H1 (cell line): ENCODE measurements at regions not wholly inside any gene's neighbourhood (a gene's known extent, or its start where the extent isn't known, plus 50 kb on each side); places are given as distances from the start of the nearest gene placed in this dataset.
A peak's percentile ranks its signal among the peaks of the same experiment; 100 is the strongest.

Source experiments
- CBX8 ChIP-seq: fragments of 300-800, 300-1000 bp; sonication (generic); IDR thresholded peaks from 2 replicates; pipeline ENCODE4 v1.7.1; 2016; ENCODE audit warnings: low read depth, low read length, borderline replicate concordance
- CEBPB ChIP-seq: IDR thresholded peaks from 2 replicates; pipeline ENCODE4 v1.6.1; 2012; ENCODE audit warnings: low read depth, low read length
- EGR1 ChIP-seq: IDR thresholded peaks from 2 replicates; pipeline ENCODE4 v1.6.1; 2011; ENCODE audit warnings: low read depth, low read length, borderline replicate concordance
- EP300 ChIP-seq, 2 experiments: IDR thresholded peaks; 1 replicate in 1 of 2; 2 replicates in 1 of 2; pipeline ENCODE4 v1.6.1; 2011 to 2012; ENCODE audit warnings: low read depth in 2 of 2, low read length in 2 of 2, mild to moderate bottlenecking in 2 of 2, borderline replicate concordance in 1 of 2, inconsistent platforms in 1 of 2, moderate library complexity in 1 of 2
- FOSL1 ChIP-seq: IDR thresholded peaks from 2 replicates; pipeline ENCODE4 v1.6.1; 2011; ENCODE audit warnings: mild to moderate bottlenecking, low read depth, low read length, moderate library complexity; ENCODE audit not compliant: insufficient read depth
- JUN ChIP-seq: IDR thresholded peaks from 2 replicates; pipeline ENCODE4 v1.6.1; 2011; ENCODE audit warnings: low read depth, mild to moderate bottlenecking, improper control_type of control experiment, low read length
- POLR2A ChIP-seq, 2 experiments: IDR thresholded peaks; 1 replicate in 1 of 2; 2 replicates in 1 of 2; pipeline ENCODE4 v1.6.1; 2011; ENCODE audit warnings: low read depth in 2 of 2, low read length in 2 of 2, mild to moderate bottlenecking in 2 of 2; ENCODE audit errors: control extremely low read depth in 1 of 2
- POLR2AphosphoS5 ChIP-seq: IDR thresholded peaks from 2 replicates; pipeline ENCODE4 v1.6.1; 2011; ENCODE audit warnings: low read depth, low read length
- RFX5 ChIP-seq: IDR thresholded peaks from 2 replicates; pipeline ENCODE4 v1.6.1; 2011; ENCODE audit warnings: low read depth, low read length, improper control_type of control experiment, borderline replicate concordance
- RNF2 ChIP-seq: fragments of 200-900, 300-1000 bp; sonication (generic); IDR thresholded peaks from 2 replicates; pipeline ENCODE4 v1.7.1; 2016; ENCODE audit warnings: borderline replicate concordance, low read depth, mild to moderate bottlenecking, antibody characterized with exemption, low read length; ENCODE audit not compliant: poor library complexity, severe bottlenecking; ENCODE audit errors: missing control alignments
- TF ChIP-seq, protein P1 (sequence below), 3 experiments: IDR thresholded peaks; 1 replicate in 2 of 3; 2 replicates in 1 of 3; pipeline versions ENCODE4 v1.5.1 to v1.6.1; 2011; ENCODE audit warnings: low read length in 3 of 3, mild to moderate bottlenecking in 3 of 3, inconsistent platforms in 2 of 3, low read depth in 1 of 3, moderate library complexity in 1 of 3; ENCODE audit not compliant: insufficient read depth in 1 of 3; ENCODE audit errors: control extremely low read depth in 1 of 3
- TF ChIP-seq, protein P2 (sequence below): IDR thresholded peaks from 2 replicates; pipeline ENCODE4 v1.6.1; 2011; ENCODE audit warnings: low read depth, mild to moderate bottlenecking, low read length; ENCODE audit not compliant: insufficient read depth
- TF ChIP-seq, protein P3 (sequence below): IDR thresholded peaks from 2 replicates; pipeline ENCODE4 v1.6.1; 2012; ENCODE audit warnings: inconsistent platforms

DNA sequence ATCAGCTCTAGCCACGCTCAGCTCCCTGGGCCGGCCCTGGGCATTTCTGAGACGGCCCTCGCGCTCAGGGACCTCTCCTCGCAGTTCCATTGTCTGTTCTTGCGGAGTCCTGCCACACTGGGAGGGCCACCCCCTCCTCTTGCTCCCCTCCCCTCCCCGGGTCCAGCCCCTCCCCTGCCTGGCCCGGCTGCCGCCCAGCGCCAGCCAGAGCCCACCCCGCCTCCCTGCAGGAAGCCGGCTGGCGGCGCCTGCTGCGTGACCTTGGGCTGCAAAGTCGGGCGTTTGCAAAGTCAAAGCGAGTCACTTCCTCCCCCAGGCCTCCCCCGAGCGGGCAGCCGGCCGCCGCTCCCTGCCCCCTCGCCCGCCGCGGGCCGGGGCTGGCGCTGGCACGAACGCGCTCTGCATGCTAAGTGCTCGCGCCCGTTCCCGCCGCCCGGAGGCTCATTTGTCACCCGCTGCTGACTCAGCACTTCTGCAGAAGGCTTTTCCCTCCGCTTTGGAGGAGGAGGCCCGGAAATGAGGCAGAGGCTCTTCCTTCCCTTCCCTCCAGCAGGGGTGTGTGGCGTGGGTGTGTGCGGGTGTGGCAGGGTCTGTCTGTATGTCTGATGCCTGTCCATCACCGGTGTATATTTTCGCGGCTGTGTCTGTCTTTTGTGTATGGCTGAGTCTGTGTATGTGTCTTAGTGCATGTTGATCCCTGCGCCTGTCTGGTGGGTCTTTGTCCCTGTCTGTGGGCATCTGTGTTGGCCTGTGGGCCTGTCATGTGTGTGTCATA lies 72.0 kb downstream of the IRF2BPL start:
- TF ChIP-seq POLR2A (IDR thresholded peaks at IDR 0.05; ENCODE audit: control extremely low read depth in 1 of 2, low read depth in 2 of 2, low read length in 2 of 2) (peak in 1 of 2 experiments; percentile 25; a peak in 2 of 3 replicates), CBX8 (no peak), JUN (no peak), EP300 (IDR thresholded peaks at IDR 0.05; ENCODE audit: borderline replicate concordance in 1 of 2, low read depth in 2 of 2, low read length in 2 of 2) (peak; percentile 36 to 88), EGR1 (no peak), CEBPB (no peak), POLR2AphosphoS5 (no peak), RNF2 (no peak), RFX5 (no peak), FOSL1 (0 out of 2 replicates have a peak, but pooled peaks have one; percentile 23)
- TF ChIP-seq, protein P1, sequence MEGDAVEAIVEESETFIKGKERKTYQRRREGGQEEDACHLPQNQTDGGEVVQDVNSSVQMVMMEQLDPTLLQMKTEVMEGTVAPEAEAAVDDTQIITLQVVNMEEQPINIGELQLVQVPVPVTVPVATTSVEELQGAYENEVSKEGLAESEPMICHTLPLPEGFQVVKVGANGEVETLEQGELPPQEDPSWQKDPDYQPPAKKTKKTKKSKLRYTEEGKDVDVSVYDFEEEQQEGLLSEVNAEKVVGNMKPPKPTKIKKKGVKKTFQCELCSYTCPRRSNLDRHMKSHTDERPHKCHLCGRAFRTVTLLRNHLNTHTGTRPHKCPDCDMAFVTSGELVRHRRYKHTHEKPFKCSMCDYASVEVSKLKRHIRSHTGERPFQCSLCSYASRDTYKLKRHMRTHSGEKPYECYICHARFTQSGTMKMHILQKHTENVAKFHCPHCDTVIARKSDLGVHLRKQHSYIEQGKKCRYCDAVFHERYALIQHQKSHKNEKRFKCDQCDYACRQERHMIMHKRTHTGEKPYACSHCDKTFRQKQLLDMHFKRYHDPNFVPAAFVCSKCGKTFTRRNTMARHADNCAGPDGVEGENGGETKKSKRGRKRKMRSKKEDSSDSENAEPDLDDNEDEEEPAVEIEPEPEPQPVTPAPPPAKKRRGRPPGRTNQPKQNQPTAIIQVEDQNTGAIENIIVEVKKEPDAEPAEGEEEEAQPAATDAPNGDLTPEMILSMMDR (IDR thresholded peaks at IDR 0.05; ENCODE audit: control extremely low read depth in 1 of 3, insufficient read depth in 1 of 3, low read depth in 1 of 3, low read length in 3 of 3), result no peak; a peak in 1 of 4 replicates
- TF ChIP-seq, protein P2, sequence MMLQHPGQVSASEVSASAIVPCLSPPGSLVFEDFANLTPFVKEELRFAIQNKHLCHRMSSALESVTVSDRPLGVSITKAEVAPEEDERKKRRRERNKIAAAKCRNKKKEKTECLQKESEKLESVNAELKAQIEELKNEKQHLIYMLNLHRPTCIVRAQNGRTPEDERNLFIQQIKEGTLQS, result no peak
- TF ChIP-seq, protein P3, sequence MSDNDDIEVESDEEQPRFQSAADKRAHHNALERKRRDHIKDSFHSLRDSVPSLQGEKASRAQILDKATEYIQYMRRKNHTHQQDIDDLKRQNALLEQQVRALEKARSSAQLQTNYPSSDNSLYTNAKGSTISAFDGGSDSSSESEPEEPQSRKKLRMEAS, result peak; percentile 67
